LoVo (cell line): ENCODE measurements at regions not wholly inside any gene's neighbourhood (a gene's known extent, or its start where the extent isn't known, plus 50 kb on each side); places are given as distances from the start of the nearest gene placed in this dataset.
"Not testable (repeated sequence)": the region's sequence is repeated elsewhere in the genome, so short reads cannot be mapped to it uniquely, and the experiment has no call there.

Source experiments
- DNase-seq: peaks from one replicate; pipeline ENCODE4 v3.0.0-alpha.2; 2016; ENCODE audit warnings: low spot score

GRCh38 chr11:80944758-80945157, 1503.9 kb upstream of the TENM4 start:
- DNase-seq, result no peak

- DNase-seq, result no peak
Measured at GRCh38 chr11:80943226-80943625, 1502.4 kb upstream of the TENM4 start.

DNA sequence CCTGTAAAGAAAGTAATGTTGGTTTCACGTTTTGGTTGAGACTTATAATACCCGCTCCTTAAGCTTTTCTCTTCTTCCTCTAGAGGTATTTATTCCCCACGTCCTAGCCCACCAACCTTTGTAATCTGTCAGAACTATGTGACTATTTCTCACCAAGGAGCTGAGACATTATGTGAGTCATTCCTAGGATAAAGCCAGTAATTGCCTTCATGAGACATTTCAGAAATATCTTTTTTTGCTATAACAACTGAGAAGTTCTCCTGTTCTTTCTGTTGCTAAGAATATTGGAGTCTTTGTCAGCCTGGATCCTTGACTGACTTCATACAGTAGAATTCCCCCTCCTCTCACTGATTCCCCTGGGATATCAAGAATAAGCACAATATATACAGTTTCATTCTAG, 1497.0 kb upstream of the TENM4 start:
- no peak for DNase-seq

GRCh38 chr11:80930038-80930437, 1489.2 kb upstream of the TENM4 start:
- no peak for DNase-seq

- DNase-seq, result no peak
Measured at GRCh38 chr11:80929031-80929805, 1488.4 kb upstream of the TENM4 start.

DNA sequence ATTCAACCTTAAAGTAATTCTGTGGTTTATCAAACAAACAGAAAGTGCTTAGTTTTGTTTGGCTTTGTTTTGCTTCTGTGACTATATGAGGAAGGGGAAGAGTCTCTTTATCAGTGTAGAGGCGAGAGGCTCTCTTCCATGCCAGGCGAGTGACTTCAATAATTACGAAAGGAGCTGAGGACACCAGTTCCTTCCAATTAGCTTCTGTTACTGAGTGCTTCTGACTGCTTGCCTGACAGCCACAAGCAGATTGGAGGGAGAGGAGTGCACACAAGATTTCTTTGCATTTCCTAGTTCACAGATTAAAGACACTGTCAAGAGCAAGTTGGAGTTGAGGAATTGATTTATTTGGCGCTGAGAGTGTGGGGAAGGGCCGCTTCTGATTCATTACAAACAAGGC, 1484.5 kb upstream of the TENM4 start:
- no peak for DNase-seq

- DNase-seq, result not testable (repeated sequence)
Measured at GRCh38 chr11:80921310-80921709, 1480.5 kb upstream of the TENM4 start.

DNA sequence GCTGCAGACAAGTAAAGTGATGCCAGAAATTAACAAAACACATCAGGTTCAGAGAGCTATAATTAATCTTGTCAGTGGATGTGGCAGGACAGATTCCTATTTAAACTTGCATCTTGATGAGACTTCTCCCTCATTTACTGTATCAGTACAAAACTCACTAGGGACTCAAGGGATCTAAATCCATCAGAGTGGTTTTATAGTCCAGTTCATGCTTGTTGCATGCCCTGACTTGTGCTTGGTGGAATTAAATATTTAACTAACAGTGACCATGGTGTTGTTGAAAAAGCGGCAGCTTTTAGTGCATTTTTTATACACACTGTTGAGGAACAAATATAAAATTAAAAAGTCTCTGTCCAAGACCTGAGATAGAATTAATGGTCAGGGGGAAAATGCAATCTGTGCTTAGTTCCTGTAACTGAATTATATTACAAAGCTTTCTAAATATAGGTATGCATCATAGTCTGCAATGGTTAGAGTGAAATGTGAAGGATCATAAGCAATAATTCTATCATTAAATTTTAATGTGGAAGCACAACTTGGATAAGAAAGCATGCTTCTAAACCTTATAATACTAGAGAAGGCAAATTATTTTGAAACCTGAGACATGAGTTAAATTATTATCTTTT, 1475.5 kb upstream of the TENM4 start:
- no peak for DNase-seq

DNA sequence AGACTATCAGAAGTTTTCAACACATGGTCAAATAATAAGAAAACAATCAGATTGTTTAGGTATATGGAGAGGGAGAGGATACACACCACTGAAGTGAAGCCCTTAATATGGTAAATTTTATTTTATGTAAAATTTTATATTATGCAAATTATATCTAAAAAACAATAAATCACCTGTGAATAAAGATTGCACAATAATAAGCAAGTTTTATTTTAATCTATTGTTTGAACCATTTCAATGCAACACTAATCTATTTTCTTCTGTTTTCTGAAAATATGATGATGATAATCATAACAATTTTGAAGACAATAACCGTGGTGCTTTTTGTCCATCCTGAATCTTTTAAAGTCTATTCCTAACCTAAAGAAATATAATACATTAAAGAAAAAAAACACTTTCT, 1473.5 kb upstream of the TENM4 start:
- no peak for DNase-seq

- DNase-seq, result no peak
Measured at GRCh38 chr11:80911666-80912065, 1470.8 kb upstream of the TENM4 start.

GRCh38 chr11:80900265-80900664, 1459.4 kb upstream of the TENM4 start:
- DNase-seq, result no peak

- peak; percentile 15 for DNase-seq
Measured at GRCh38 chr11:80899381-80899780, 1458.6 kb upstream of the TENM4 start.

DNA sequence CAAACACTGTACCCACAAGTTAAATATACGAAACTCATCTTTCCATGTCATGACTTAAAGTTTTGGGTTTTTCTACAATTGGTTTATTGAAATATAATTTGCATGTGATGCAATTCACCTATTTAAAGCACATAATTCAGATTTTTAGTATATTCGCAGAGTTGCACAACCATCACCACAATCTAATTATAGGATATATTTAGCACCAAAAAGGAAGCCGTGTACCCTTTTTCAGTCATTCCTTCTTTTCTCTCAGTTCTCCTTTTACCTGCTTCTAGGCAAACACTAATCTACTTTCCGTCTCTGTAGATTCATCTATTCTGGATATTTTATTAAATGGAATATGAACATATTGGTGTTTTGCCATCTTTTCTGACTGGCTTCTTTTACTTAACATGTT, 1458.1 kb upstream of the TENM4 start:
- DNase-seq, result no peak

DNA sequence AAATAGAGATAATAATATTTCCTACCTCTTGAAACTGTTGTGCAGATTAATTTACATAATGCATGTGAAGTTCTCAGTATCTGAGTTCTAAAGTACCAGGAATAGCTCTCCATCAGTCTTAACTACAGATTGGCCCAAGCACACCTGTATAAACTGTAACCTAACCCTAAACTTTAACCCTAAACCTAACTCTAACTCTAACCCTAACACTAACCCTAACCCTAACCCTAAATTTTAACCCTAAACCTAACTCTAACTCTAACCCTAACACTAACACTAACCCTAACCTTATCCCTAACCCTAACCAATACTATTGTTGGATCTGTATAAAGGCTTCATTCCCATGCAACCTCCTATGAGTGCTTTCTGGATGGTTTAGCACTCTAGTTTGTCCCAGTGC, 1445.9 kb upstream of the TENM4 start:
- no peak for DNase-seq

DNA sequence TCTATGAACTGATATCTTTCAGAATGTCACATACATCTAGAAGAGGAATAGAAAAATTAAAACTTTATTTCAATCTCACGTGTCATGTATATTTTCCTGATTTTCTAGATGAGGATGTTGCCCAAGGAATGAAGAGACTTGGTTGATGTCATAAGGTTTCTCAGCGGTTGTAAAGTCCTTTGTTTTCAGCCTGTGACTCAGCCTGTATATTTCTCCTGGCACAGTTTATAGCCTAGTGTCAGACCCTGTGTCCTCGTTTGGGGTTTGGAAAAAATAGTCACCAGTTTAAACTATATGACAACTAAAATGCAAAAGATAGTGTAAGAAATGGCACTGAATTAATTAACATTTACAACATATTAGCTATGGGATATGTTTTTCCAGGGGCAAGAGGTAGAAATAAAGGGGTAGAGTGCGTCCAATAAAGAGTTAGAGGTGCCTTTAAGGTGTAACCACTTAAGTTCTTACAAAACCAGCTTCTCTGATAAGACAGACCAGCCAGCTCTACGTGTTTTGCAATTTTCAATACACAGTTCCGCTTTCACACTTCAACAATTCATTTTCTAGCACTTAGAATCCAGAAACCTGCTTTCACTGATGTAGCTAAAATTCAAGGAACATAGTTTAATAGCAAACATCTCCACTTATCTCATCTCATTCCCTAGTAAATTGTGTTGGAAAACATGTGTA, 1432.6 kb upstream of the TENM4 start:
- peak; percentile 67 for DNase-seq

- DNase-seq, result no peak
Measured at GRCh38 chr11:80872116-80872728, 1431.4 kb upstream of the TENM4 start.

DNA sequence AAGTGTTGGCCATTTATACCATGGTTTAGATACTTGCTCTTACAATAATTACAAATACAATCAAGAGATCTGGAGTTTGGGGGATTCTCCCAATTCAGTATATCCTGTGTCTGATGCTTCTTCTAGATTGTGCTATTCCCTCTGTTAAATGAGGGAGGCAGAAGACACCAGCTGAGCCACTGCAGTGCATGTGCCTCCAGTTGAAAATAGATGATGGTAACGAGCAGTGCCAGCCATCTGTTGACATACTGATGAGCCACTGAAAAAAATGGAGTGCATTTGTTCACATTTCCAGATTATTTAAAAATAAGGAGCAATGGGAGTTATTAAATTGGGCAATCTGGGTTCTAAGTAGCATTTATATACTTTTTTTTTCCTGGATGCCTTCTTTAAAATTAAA, 1428.0 kb upstream of the TENM4 start:
- DNase-seq, result no peak

DNA sequence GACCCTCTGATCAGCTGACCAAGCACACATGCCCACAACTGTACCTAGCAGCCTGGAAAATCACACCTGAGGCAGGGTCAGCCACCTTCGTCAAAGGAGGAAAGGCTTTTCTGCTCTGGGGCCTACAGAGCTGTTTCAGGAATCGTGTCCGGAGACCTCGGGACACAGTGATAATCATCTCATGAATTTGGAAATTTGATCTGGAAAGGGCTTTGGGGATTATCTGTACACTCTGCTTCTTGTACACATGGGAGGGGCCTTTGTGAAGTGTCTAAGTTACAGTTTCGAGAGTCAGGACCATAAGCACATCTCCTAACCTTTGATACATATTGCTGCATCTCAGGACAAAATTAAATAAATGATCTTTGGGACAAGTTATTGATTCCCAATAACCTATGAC, 1421.2 kb upstream of the TENM4 start:
- DNase-seq, result no peak

- DNase-seq, result no peak
Measured at GRCh38 chr11:80861193-80861592, 1420.4 kb upstream of the TENM4 start.

GRCh38 chr11:80860632-80861031, 1419.8 kb upstream of the TENM4 start:
- DNase-seq, result no peak

DNA sequence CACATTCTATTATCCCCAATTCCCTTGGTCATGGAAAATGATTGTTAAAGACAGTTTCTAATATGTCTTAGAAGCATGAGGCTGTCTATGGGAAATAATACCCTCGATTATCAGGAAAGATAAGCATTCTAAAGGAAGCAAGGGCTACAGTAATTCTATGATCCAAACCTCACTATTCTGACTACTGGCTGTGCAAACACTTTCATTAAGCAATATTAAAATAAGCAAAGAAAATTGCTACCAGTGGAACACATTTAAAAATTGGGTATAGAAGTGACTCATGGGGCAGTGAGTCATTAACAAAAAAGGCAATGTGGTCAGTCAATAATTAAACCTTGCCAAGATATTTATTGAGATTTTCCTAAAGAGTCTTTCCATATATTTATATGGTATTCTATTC, 1415.2 kb upstream of the TENM4 start:
- no peak for DNase-seq

DNA sequence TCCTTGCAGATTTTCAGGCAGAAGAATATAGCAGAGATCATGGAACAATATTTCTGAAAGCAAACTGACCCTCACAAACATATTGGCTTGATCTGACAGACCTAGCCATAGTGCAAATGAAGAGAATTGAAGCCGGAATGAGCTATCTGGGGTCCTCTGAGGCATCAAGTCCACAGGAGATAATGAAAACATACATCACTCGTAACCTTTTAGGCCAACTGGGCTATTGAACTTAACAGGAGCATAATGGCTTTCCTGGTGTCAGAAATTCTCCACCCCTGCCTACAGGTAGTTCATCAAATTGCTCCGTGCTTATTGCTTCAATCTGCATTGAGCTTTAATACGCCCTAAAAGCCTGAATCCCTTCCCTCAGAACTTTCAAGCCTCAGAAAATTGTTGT, 1414.6 kb upstream of the TENM4 start:
- no peak for DNase-seq

DNA sequence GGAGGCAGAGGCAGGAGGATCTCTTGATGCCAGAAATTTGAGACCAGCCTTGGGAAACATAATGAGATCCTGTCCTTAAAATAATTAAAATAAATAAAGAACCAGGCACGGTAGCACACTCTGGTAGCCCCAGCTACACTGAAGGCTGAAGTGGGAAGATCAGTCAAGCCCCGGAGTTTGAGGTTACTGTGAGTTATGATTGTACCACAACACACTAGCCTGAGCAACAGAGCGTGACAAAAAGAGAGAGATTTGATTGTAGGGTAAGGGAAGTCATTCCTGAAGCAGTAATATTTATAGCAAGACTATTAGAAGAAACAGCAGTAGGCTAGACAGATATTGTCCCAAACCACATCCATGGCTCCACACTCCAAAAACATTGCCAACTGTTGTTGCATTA, 1408.4 kb upstream of the TENM4 start:
- no peak for DNase-seq
